HepG2 (cell line): ENCODE measurements at regions not wholly inside any gene's neighbourhood (a gene's known extent, or its start where the extent isn't known, plus 50 kb on each side); places are given as distances from the start of the nearest gene placed in this dataset.

Experiments
- BHLHE40 ChIP-seq: IDR thresholded peaks from 2 replicates; pipeline ENCODE4 v1.6.1; 2011; ENCODE audit warnings: low read length, improper control_type of control experiment
- ERF ChIP-seq: IDR thresholded peaks from 2 replicates; pipeline ENCODE4 v1.6.1; 2018; ENCODE audit warnings: missing biosample characterization, missing genetic modification reagents
- GPN1 ChIP-seq: sonication (generic); formaldehyde crosslinking; IDR thresholded peaks from 2 replicates; pipeline ENCODE4 v1.5.1; 2020; ENCODE audit warnings: missing genetic modification reagents, borderline replicate concordance
- JUND ChIP-seq: sonication (generic); formaldehyde crosslinking; IDR thresholded peaks from 2 replicates; pipeline ENCODE4 v1.8.0; 2022; ENCODE audit warnings: mild to moderate bottlenecking, missing genetic modification reagents
- POLR2A ChIP-seq, 2 experiments: IDR thresholded peaks; 2 replicates each; pipeline ENCODE4 v1.6.1; 2011; ENCODE audit warnings: low read depth in 2 of 2, low read length in 2 of 2, mild to moderate bottlenecking in 1 of 2, moderate library complexity in 1 of 2; ENCODE audit not compliant: insufficient read depth in 1 of 2
- POLR2AphosphoS5 ChIP-seq: IDR thresholded peaks from 2 replicates; pipeline ENCODE4 v1.6.1; 2012; ENCODE audit warnings: low read depth, low read length
- STAT5B ChIP-seq: sonication (generic); formaldehyde crosslinking; IDR thresholded peaks from 2 replicates; pipeline ENCODE4 v1.4.0; 2020; ENCODE audit warnings: missing genetic modification reagents
- ZFP36L1 ChIP-seq: sonication (generic); formaldehyde crosslinking; IDR thresholded peaks from 2 replicates; pipeline ENCODE4 v1.8.0; 2022; ENCODE audit warnings: mild to moderate bottlenecking, missing genetic modification reagents, moderate library complexity
- ZNF788 ChIP-seq: sonication (generic); formaldehyde crosslinking; IDR thresholded peaks from 2 replicates; pipeline ENCODE4 v1.5.0; 2020; ENCODE audit warnings: mild to moderate bottlenecking, missing genetic modification reagents, borderline replicate concordance
- TF ChIP-seq, protein P1 (sequence below): IDR thresholded peaks from 2 replicates; pipeline ENCODE4 v1.6.1; 2018; ENCODE audit warnings: missing genetic modification reagents, mild to moderate bottlenecking, missing compliant biosample characterization
- TF ChIP-seq, protein P2 (sequence below): sonication (generic); formaldehyde crosslinking; IDR thresholded peaks from 2 replicates; pipeline ENCODE4 v1.4.0; 2020; ENCODE audit warnings: missing genetic modification reagents, low read depth, mild to moderate bottlenecking, borderline replicate concordance
- TF ChIP-seq, protein P3 (sequence below): sonication (generic); formaldehyde crosslinking; IDR thresholded peaks from 2 replicates; pipeline ENCODE4 v1.4.0; 2020; ENCODE audit warnings: mild to moderate bottlenecking, missing genetic modification reagents
- TF ChIP-seq, protein P4 (sequence below), 2 experiments: sonication (generic) in 1 of 2; formaldehyde crosslinking in 1 of 2; IDR thresholded peaks; 2 replicates each; pipeline versions ENCODE4 v1.5.1 to v1.6.1; 2011 to 2020; ENCODE audit warnings: borderline replicate concordance in 1 of 2, low read depth in 1 of 2, low read length in 1 of 2, mild to moderate bottlenecking in 1 of 2, missing genetic modification reagents in 1 of 2, moderate library complexity in 1 of 2

DNA sequence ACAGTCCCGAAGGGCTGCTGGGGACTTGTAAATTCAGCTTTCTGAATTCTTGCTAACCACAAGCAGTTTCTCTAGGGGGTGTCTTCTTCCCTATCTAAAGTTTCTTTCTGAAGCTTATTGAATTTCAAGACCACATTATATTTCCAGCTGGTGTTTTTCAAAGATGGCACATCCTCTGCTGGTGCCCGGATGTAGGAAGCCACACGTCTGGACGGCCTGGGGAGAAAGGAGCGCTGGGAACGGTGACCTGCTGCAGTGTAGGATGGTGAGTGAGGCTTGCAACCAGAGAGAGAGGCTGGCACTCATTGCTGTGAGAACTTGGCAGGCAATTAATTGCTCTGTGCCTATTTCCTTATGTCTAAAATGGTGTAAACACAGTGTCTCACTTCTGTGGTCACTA, 776.4 kb downstream of the TYW1 start:
- TF ChIP-seq JUND (no peak), POLR2A (IDR thresholded peaks at IDR 0.05; ENCODE audit: insufficient read depth in 1 of 2, low read depth in 2 of 2, low read length in 2 of 2) (no peak), POLR2AphosphoS5 (no peak), ZFP36L1 (CRISPR knock-in tag) (no peak), BHLHE40 (no peak), ERF (no peak), STAT5B (CRISPR knock-in tag) (no peak), GPN1 (CRISPR knock-in tag) (no peak), ZNF788 (no peak)
- TF ChIP-seq, protein P1, sequence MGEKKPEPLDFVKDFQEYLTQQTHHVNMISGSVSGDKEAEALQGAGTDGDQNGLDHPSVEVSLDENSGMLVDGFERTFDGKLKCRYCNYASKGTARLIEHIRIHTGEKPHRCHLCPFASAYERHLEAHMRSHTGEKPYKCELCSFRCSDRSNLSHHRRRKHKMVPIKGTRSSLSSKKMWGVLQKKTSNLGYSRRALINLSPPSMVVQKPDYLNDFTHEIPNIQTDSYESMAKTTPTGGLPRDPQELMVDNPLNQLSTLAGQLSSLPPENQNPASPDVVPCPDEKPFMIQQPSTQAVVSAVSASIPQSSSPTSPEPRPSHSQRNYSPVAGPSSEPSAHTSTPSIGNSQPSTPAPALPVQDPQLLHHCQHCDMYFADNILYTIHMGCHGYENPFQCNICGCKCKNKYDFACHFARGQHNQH (CRISPR knock-in tag), result no peak
- TF ChIP-seq, protein P2, sequence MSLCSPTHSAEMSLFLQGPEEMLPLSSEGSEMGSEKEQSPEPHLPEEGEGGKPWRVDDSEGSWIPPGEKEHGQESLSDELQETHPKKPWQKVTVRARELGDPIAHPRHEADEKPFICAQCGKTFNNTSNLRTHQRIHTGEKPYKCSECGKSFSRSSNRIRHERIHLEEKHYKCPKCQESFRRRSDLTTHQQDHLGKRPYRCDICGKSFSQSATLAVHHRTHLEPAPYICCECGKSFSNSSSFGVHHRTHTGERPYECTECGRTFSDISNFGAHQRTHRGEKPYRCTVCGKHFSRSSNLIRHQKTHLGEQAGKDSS (CRISPR knock-in tag), result no peak
- TF ChIP-seq, protein P3, sequence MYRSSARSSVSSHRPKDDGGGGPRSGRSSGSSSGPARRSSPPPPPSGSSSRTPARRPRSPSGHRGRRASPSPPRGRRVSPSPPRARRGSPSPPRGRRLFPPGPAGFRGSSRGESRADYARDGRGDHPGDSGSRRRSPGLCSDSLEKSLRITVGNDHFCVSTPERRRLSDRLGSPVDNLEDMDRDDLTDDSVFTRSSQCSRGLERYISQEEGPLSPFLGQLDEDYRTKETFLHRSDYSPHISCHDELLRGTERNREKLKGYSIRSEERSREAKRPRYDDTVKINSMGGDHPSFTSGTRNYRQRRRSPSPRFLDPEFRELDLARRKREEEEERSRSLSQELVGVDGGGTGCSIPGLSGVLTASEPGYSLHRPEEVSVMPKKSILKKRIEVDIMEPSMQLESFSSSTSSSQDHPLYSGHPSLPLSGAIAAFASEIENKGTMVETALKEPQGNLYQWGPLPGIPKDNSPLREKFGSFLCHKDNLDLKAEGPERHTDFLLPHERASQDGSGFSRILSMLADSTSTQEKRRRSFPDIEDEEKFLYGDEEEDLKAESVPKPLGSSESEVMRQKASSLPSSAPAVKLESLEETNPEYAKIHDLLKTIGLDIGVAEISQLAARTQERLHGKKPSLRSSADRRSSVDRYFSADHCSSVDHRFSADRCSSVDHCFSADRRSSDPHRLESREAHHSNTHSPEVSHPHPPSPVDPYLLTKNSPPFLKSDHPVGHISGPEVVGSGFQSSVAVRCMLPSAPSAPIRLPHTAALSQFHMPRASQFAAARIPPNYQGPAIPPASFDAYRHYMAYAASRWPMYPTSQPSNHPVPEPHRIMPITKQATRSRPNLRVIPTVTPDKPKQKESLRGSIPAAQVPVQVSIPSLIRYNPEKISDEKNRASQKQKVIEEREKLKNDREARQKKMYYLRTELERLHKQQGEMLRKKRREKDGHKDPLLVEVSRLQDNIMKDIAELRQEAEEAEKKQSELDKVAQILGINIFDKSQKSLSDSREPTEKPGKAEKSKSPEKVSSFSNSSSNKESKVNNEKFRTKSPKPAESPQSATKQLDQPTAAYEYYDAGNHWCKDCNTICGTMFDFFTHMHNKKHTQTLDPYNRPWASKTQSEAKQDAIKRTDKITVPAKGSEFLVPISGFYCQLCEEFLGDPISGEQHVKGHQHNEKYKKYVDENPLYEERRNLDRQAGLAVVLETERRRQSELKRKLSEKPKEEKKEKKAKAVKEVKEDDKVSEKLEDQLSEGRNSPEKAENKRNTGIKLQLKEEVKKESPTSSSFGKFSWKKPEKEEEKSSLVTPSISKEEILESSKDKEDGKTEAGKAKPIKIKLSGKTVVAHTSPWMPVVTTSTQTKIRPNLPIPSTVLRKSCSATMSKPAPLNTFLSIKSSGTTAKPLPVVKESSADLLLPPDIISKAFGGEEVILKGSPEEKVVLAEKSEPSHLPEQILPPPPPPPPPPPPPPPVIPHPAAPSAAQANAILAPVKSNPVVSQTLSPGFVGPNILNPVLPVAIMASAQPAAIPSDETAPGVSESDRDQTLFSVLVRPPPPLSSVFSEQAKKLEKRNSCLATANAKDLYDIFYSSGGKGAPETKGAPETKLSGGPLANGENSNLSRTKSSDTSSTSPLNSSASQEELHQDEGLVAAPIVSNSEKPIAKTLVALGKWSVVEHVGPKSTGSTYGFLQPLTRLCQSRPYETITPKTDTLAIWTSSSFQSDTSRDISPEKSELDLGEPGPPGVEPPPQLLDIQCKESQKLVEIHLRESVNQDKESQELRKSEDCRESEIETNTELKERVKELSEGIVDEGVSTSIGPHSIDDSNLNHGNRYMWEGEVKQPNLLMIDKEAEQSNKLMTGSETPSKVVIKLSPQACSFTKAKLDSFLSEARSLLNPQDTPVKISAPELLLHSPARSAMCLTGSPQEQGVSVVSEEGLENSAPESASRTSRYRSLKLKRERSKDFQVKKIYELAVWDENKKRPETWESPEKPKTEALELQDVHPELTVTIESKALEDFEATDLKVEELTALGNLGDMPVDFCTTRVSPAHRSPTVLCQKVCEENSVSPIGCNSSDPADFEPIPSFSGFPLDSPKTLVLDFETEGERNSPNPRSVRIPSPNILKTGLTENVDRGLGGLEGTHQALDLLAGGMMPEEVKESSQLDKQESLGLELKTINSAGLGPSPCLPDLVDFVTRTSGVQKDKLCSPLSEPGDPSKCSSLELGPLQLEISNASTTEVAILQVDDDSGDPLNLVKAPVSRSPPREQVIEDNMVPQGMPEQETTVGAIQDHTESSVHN (CRISPR knock-in tag), result no peak
- TF ChIP-seq, protein P4, sequence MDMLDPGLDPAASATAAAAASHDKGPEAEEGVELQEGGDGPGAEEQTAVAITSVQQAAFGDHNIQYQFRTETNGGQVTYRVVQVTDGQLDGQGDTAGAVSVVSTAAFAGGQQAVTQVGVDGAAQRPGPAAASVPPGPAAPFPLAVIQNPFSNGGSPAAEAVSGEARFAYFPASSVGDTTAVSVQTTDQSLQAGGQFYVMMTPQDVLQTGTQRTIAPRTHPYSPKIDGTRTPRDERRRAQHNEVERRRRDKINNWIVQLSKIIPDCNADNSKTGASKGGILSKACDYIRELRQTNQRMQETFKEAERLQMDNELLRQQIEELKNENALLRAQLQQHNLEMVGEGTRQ (IDR thresholded peaks at IDR 0.05; ENCODE audit: low read depth, low read length), result no peak
- TF ChIP-seq, protein P4 (CRISPR knock-in tag; IDR thresholded peaks at IDR 0.05; ENCODE audit: borderline replicate concordance), result no peak
